ENCODE measurements at regions not wholly inside any gene's neighbourhood (a gene's known extent, or its start where the extent isn't known, plus 50 kb on each side); places are given as distances from the start of the nearest gene placed in this dataset.

GRCh38 chr21:28220680-28221079 is 772.0 kb downstream of the LTN1 start:
- no peak overlapping the region for H3K27ac ChIP-seq (ENCODE audit: low read depth in 1 of 2, low read length in 2 of 2)
- H3K9me3 ChIP-seq (replicated peaks in 1 of 2; ENCODE audit: control insufficient read depth in 1 of 2, insufficient read depth in 1 of 2, low read length in 2 of 2), result no peaks in the 10 kb centered on the region
- H3K27me3 Mint-ChIP-seq (ENCODE audit: low read depth in 3 of 3), result peaks cover 0 to 3% (median 0%) of the 10 kb centered on the region in 3 donors
- H3K27me3 ChIP-seq (ENCODE audit: control insufficient read depth in 2 of 2, insufficient read depth in 2 of 2, low read length in 2 of 2), result no peaks in the 10 kb centered on the region
- H3K4me2 ChIP-seq (replicated peaks; ENCODE audit: extremely low read depth, low read length, poor library complexity, severe bottlenecking), result no peak overlapping the region
- H3K27ac Mint-ChIP-seq, result no peak overlapping the region
- no peaks in the 10 kb centered on the region for H3K36me3 Mint-ChIP-seq
- no peaks in the 10 kb centered on the region for H4K20me1 ChIP-seq (ENCODE audit: insufficient read depth, low read length)
- no peaks in the 10 kb centered on the region for H3K4me1 ChIP-seq (ENCODE audit: control insufficient read depth in 1 of 2, insufficient read depth in 2 of 2, low read length in 2 of 2)
- DNase-seq, result no peak
- H3K4me3 ChIP-seq (replicated peaks in 1 of 3; ENCODE audit: low read depth in 2 of 3, low read length in 3 of 3), result no peak overlapping the region
- peaks cover 0 to 5% (median 0%) of the 10 kb centered on the region in 7 donors for H3K9me3 Mint-ChIP-seq
- no peaks in the 10 kb centered on the region for H3K4me1 Mint-ChIP-seq
- no peak overlapping the region for H3K4me3 Mint-ChIP-seq
- no peak for TF ChIP-seq CTCF (IDR thresholded peaks at IDR 0.05)
- H2AFZ ChIP-seq (ENCODE audit: insufficient read depth, low read depth, low read length, poor library complexity, severe bottlenecking), result no peak overlapping the region
- no peak overlapping the region for H3K9ac ChIP-seq (ENCODE audit: insufficient read depth, low read length, poor library complexity, severe bottlenecking)
- WGBS (ENCODE audit: insufficient coverage), result no CpG with 5 or more reads among the region's 2 CpGs
- intact Hi-C loops (cut with micrococcal nuclease), result loop anchor here in 1 of 2 donors (10.0 kb wide), 1 partner anchor 86 kb away; no protein-coding TSS in a partner anchor
- no peaks in the 10 kb centered on the region for H3K79me2 ChIP-seq (ENCODE audit: insufficient read depth, low read length)
- H3K36me3 ChIP-seq (replicated peaks in 1 of 2; ENCODE audit: control insufficient read depth in 1 of 2, insufficient read depth in 2 of 2, low read length in 2 of 2), result no peaks in the 10 kb centered on the region

GRCh38 chr21:28216976-28217523 is 775.6 kb downstream of the LTN1 start:
- Mint-ChIP-seq H3K27me3 (ENCODE audit: low read depth in 3 of 3) (no peaks in the 10 kb centered on the region), H3K27ac (no peak overlapping the region), H3K4me1 (no peaks in the 10 kb centered on the region), H3K36me3 (no peaks in the 10 kb centered on the region), H3K4me3 (no peak overlapping the region), H3K9me3 (peaks cover 0 to 5% (median 1%) of the 10 kb centered on the region in 7 donors)
- no peak for TF ChIP-seq CTCF (IDR thresholded peaks at IDR 0.05)
- Histone ChIP-seq H3K4me2 (replicated peaks; ENCODE audit: extremely low read depth, low read length, poor library complexity, severe bottlenecking) (no peak overlapping the region), H3K9me3 (replicated peaks in 1 of 2; ENCODE audit: control insufficient read depth in 1 of 2, insufficient read depth in 1 of 2, low read length in 2 of 2) (no peaks in the 10 kb centered on the region), H2AFZ (ENCODE audit: insufficient read depth, low read depth, low read length, poor library complexity, severe bottlenecking) (no peak overlapping the region), H3K4me3 (replicated peaks in 1 of 3; ENCODE audit: low read depth in 2 of 3, low read length in 3 of 3) (no peak overlapping the region), H3K36me3 (replicated peaks in 1 of 2; ENCODE audit: control insufficient read depth in 1 of 2, insufficient read depth in 2 of 2, low read length in 2 of 2) (no peaks in the 10 kb centered on the region), H3K79me2 (ENCODE audit: insufficient read depth, low read length) (no peaks in the 10 kb centered on the region), H3K27me3 (ENCODE audit: control insufficient read depth in 2 of 2, insufficient read depth in 2 of 2, low read length in 2 of 2) (no peaks in the 10 kb centered on the region), H3K27ac (ENCODE audit: low read depth in 1 of 2, low read length in 2 of 2) (no peak overlapping the region), H4K20me1 (ENCODE audit: insufficient read depth, low read length) (no peaks in the 10 kb centered on the region), H3K9ac (ENCODE audit: insufficient read depth, low read length, poor library complexity, severe bottlenecking) (no peak overlapping the region), H3K4me1 (ENCODE audit: control insufficient read depth in 1 of 2, insufficient read depth in 2 of 2, low read length in 2 of 2) (peaks cover 0 to 6% of the 10 kb centered on the region in 2 donors)
- DNase-seq, result no peak
- 25% methylated on average over 1 of the region's 1 CpG for WGBS (ENCODE audit: insufficient coverage)
- intact Hi-C loops (cut with micrococcal nuclease), result no loop called here
